KBM-7 (cell line): ENCODE measurements at regions not wholly inside any gene's neighbourhood (a gene's known extent, or its start where the extent isn't known, plus 50 kb on each side); places are given as distances from the start of the nearest gene placed in this dataset.

Experiments used
- DNase-seq: peaks from one replicate; pipeline ENCODE4 v3.0.0-alpha.2; 2015
- in situ Hi-C: fragments of 300-500 bp; cut with MboI; formaldehyde crosslinking; loops from 2 replicates; pipeline ENCODE4 v1.14.3; 2020; ENCODE audit warnings: low sequenced_read_pairs, low pct_unique_long_range_greater_than_20kb, mixed read lengths

DNA sequence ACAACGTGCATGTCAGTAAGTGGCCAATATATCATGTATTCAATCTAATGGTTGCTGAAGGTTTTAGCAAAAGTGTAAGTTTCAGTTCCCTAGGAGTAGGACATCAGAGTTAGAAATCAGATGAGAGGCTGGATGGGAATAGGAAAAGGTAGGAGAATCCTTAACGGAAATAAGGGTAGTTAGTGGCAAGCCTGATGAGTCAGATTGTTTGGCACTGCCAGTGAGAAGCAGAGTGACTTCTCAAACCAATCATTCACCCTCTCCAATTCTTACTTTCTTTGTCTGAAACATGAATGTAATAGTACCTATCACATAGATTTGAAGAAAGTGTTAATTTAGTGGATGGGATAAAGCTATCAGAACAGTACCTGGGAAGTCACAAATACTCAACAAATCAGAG lies 894.0 kb downstream of the NTRK3 start:
- no peak for DNase-seq
- in situ Hi-C loops = no loop called here

DNA sequence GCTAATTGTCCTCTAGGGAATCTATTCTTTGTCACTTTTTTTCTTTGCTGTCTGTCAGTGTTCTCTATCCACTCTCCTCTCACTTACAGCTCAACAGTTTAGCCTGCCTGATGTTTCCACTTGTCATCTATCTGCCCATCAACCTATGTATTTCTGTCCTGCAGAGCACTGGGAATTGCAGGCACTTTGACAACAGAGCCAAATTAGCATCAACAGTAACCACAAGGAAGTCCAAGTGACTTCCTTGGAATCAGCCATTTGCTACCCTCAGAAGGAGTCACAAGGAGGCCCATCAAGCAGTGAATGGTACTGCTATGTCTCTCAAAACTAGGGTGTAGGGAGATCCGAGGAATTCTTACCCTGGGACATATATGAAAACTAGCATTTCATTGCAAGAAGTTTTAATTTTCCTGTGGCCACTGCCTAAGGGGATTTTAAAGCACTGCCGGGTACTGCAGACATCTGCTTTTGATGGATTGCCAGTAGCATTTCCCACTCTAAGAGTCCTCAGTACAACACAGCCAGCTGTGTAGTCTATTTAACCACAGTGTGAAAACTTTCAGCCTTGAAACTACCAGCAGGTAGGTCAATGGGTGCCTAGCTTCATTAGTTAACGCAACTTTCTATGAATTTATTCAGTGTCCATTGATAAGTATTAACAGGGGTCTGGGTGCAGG lies 898.8 kb downstream of the NTRK3 start:
- in situ Hi-C loops = no loop called here
- DNase-seq = no peak

DNA sequence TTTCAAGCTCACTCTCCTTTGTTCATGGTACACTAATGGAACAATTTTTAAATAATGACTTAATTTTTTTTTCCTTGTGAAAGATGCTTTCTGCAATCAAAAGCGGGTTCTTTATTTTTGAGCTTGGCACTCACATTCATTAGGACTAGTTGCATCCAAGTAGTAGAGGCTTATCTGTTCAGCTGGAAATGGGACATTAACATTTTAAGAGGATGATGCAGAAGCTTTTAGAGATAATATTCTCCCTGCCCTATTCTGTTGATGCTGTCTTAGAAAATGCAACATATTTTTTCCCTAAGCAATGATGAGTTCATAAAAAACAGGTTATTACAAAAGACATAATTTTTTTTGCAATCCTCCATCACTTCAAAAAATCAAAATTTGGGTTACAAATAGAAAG lies 900.6 kb downstream of the NTRK3 start:
- in situ Hi-C loops = no loop called here
- no peak for DNase-seq

DNA sequence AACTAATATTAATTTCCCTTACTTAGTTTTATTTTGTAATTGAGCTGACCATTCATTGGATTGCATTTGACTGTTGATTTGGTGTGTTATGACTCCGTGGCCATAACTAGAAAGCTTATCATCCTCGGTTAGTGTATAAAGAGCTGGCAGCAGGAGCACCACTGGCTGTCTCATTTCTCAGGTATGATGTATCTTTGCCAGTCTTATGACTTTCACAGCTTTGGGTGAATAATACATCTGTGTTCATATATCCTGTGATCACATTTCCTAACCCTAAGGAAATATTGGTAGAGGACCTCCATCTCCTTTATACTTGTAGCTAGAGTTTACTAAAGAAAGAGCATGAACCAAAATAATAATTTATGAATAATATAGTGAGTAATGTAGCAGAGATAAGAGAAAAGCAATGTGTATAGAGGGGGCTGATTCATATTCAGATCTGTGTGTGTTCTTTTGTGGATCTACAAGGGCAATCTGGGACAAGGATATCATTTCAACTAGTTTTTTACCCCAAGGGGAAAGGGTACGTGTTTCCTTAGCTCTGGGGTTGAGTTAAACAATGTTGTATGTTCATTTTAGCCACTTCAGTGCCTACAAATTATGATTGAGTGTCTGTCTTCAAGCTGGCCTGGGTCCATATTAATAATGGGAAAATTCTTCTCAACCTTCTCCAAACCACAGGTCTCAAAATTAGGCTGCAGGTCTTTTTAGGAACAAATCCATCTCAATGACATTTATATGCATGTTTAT lies 901.7 kb downstream of the NTRK3 start:
- in situ Hi-C loops = no loop called here
- no peak for DNase-seq

DNA sequence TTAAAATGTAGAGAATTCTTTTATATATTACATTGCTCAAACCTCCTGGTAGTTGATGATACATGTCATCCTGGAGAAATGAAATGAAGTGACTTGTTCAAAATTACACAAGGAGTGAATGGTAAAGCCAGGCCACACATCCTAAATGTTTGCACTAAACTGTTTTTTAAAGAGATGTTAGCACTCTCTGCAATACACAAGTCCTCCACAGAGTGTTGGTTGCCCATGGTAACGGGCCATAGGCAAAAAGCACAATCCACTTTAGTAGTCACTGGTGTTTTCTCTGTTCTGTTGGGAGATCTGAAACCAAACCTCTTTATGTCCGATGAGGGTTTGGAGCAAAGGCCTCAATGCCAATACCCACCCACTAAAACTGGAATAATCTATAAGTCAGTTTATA lies 907.4 kb downstream of the NTRK3 start:
- in situ Hi-C loops = no loop called here
- DNase-seq = no peak

DNA sequence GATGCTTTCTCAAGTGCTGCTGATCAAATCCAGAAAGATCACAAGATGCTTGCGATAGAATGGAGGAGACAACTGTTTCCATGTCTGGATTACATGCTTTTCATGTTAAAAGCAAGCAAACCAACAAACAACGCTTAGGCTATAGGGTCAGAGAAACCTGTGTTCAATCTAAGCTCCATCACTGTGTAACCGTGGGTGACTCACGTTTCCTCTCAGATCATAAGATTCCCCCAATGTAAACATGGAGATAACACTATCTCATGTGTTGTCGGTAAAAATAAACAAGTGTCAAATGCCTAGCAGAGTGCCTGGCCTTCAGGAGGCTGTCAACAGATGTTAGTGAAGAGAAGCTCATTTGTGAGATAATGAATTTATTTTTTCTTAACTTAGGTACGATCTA lies 907.8 kb downstream of the NTRK3 start:
- no peak for DNase-seq
- in situ Hi-C loops = no loop called here

DNA sequence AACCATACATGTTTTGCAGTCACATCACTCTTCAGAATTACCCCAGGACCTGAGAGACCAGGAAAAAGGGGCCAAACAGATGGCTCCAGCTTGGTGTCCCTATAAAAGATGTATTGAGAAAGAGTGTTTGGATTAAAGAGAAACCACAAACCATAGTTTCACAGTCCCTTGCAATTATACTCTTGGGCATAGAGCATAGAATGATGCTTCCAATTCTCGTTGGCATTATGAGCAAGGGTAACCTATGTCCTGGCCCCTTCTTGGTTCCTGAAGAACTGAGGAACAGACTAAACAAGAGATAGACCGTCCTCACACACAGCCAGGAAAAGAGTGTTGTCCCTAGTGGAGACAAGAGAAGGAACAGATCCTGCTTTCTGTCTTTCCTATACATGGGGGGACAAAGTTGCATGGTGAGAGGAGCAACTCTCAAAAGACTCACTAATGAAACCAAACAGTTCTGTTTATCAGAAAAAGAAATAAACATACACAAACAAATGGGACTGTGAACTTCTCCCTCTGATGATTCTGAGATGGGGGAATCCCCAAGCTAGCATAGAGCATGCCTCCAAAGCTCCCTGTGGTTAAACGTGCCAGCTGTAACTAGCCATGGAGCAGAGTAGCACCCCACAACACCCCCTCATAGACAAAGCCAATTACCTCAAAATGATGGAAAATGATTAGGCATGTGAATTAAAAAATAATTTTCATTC lies 908.6 kb downstream of the NTRK3 start:
- DNase-seq = no peak
- in situ Hi-C loops = no loop called here

DNA sequence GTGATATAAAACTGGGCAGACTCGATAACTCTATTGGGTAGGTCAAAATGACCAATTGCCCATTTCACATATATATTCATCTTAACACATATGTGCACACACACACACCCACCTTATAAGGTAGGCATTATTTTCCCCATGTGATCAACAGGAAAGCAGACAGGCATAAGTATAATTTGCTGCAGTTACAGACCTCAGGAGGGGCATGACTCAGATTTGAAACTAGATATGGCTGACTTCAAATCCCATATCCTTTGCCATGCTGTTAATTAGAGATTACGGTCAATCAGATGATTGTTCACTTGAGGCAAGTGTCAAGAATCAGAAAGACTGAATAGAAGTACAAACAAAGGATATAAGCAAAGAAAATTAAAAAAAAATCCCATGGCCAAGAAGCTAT lies 910.6 kb downstream of the NTRK3 start:
- no peak for DNase-seq
- in situ Hi-C loops = no loop called here

DNA sequence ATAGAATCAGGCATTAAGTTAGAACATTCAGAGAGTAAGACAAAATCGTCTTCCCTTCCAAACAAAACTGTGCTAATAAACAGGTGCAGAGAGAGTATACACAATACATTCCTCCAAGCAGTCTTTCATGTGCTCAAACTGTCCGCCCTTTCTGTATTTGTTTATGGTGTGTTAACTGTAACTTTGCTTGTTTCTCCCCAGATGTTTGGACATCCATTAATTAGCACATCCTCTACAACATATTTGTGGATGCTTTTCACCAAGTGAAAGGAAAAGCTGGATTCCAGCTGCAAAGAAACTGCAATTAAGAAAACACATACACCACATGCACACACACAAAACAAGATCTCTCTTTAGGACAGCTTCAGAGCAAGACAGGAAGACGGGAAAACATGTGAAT lies 912.6 kb downstream of the NTRK3 start:
- no peak for DNase-seq
- in situ Hi-C loops = no loop called here

DNA sequence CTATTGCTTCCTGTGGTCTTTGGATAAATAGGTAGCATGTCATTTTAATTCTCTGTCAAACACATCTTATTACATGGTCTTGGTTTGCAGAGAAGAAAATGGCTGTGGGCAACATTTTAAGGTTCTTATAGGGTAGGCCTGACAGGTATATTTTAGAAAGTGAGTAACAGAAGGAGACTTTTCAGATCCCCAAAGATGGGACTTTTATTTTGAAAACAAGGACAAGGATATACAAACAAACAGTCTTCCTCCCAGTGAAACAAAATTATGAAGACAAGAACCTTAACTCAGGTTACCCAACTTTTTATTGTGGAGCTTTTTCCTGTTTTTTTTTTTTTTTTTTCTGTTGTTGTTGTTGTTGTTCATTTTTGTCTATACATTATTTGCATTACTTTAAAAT lies 916.2 kb downstream of the NTRK3 start:
- in situ Hi-C loops = no loop called here

DNA sequence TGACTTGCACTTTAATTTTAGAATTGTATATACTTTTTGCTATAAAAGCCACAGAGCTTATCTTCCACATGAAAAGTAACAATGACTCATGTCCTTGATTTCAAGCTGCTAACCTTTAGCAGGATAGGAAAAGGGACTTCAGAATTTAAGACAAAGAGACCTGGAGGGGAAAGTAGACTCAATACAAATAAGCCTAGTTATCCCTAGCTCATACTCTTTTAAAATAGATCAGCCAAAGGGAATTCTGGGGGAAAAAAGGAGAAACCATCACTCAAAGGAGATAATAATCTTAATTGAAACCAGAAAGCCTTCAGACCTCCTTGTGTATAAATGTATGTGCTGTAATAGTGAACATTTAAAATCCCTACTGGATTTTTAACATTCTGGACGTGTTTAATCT lies 930.3 kb downstream of the NTRK3 start:
- DNase-seq = no peak
- in situ Hi-C loops = no loop called here

More for the DNA sequence above, 916.2 kb downstream of the NTRK3 start:
- DNase-seq = no peak

DNA sequence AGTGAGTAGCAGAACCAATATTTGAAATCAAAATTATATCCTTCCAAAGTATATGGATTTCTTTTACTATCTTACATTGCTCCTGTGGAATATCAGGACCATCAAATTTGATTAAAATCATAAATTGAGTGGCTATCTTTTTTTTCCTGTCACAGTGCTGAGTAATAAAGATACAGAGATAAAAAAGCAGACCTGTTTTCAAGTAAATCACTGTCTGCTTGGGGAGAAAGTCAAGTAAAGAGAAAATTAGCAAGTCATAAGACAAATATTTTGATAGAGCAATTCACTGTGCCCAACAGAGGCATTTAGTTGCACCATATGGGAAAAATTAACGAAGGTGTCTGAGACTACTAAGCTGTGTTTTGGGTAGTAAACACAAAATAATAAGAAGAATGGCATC lies 933.7 kb downstream of the NTRK3 start:
- in situ Hi-C loops = no loop called here
- no peak for DNase-seq

DNA sequence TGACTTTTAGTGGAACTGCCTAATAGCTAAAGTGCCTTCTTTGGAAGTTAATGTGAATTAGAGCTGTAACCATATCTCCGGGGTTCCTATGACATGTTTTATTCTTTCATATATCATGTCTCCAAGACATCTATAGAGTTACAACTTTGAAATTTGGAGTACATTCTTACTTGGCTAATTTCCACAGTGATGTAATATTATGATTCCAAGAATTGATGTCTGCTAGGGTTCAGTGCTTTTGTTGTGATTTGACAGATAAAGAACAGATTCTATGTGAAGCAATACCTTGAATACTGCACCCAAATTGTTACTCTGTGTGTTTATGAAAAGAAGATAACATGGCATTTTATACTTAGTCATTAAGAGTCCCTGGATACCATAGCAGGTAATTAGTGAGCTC lies 934.3 kb downstream of the NTRK3 start:
- in situ Hi-C loops = no loop called here
- no peak for DNase-seq

DNA sequence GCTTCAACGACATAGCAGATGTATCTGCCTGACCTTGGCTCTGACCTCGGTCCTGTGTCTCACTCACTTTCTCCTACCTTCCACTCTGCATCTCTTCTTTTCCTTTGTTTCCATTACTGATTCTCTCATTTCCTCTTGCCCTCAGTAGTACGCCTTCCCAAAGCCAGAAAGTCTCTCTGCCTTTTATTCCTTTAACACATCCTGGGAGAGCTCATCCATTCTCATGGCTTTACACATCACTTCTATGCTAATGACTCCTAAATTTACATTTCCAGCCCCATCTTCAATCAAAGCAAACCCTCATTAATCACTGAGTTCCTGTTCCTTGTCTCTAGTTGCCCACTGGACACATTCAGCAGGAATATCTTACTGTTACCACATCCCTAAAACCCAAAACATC lies 938.6 kb downstream of the NTRK3 start:
- in situ Hi-C loops = no loop called here
- no peak for DNase-seq

DNA sequence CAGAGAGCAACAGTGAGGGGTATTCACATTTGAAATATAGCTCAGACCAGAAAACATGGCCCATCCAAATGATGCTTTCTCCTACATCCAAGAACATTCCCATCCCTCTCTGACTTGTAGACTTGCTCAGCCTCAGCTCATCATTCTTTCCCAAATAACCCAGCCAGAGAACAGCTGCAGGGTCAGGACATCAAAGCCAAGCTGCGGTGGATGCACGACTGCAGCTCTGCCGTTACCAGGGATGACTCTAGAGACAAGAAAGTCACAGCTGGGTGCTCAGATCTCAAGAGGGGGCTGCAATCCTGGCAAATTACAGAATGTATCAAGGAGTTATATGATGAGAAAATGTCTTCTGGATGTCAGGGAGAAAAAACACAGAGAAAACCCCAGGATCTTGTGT lies 944.3 kb downstream of the NTRK3 start:
- DNase-seq = no peak
- in situ Hi-C loops = no loop called here

DNA sequence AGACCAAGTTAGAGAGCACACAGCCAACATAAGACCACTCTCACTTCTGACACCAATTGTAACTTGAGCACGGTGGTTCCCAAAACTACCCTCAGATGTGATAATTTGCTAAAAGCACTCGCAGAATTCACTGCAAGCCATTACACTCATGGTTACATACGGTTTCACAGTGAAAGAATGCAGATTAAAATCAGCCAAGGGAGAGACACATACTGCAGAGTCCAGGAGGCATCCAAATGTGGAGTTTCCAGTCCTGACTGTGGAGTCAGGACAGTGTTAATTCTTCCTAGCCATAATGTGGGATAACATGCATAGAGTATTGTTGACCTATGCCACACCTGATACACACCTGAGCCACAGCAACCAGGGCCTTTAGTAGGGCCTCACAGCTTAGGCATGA lies 956.4 kb downstream of the NTRK3 start:
- DNase-seq = no peak
- in situ Hi-C loops = no loop called here

DNA sequence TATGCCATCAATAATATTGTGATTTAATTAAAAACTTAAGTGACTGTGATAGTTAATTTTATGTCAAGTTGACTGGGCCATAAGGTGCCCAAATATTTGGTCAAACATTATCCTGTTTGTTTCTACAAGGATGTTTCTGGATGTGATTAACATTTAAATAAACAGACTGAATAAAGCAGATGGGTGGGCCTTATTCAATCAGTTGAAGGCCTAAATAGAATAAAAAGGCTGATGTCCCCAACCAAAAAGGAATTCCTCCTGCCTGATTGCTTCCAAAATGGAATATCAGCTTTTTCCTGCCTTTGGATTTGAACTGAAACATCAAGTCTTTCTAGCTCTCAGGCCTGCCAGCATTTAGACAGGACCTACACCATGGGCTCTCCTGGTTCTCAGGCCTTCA lies 961.7 kb downstream of the NTRK3 start:
- in situ Hi-C loops = no loop called here

DNA sequence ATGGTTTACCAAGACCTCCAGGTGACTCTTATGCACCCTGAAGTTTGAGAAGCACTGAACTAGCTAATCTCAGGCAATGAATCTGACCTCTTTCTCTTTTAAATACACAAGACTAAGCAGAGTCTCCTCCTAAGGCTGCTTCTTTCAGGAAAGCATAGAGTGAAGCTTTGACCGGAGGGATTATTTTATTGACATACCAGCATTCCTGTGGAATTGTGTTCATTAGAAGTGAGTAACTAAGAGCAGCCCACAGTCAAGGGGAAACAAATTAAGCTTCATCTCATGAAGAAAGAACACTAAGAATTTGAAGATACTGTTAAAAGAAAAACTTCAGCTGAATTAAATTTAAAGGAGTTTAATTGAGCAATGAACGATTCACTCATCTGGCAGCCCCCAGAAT lies 963.5 kb downstream of the NTRK3 start:
- in situ Hi-C loops = no loop called here

More for the DNA sequence above, 961.7 kb downstream of the NTRK3 start:
- DNase-seq = no peak

DNA sequence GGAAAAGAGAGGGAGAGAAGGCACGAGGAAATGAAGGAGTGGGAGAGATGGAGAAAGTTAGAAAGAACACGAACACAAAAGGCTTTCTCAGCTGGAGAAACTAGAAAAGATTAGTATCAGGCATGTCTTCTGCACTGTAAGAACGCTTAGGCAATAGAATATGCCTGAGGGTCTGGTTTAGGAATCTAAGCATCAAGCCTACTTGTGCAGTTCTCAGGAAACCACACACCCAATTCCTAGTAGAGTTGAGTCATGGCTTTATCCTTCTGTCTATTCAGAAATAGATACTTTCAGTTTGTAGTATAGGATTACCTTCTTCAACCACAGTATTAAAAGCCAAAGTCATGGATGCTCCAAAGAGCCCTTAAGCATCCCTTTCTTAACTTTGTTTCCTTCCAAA lies 969.4 kb downstream of the NTRK3 start:
- no peak for DNase-seq
- in situ Hi-C loops = no loop called here

More for the DNA sequence above, 963.5 kb downstream of the NTRK3 start:
- DNase-seq = no peak

DNA sequence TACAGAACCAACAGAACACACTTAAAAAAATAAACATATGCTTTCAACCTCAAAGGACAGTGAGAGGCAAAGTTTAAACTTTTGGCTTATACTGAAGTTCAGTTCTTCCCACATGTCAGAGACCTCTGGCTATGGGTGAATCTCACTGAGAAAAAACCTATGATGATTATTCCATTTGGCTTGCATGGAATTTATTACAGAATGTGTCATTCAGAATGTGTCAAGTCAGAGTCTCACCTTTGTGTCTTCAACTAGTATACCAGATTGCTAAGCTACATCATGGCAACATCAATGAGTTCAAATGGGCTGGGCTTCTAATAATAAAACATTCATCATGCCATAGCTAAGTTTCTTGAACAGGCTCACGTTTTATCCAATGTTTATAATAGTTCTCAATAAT lies 987.0 kb downstream of the NTRK3 start:
- DNase-seq = no peak
- in situ Hi-C loops = no loop called here
